Common myeloid progenitor, CD34-positive (primary cell): ENCODE measurements at regions not wholly inside any gene's neighbourhood (a gene's known extent, or its start where the extent isn't known, plus 50 kb on each side); places are given as distances from the start of the nearest gene placed in this dataset.

Experiments used
- CTCF ChIA-PET: fragments of 350-600 bp; sonication (Branson Sonifier 250); formaldehyde crosslinking; loops from one replicate; lab custom pipeline; 2021; ENCODE audit warnings: antibody characterized with exemption; lab: Charles Lee
- POLR2A ChIA-PET: fragments of 350-600 bp; sonication (Branson Sonifier 250); formaldehyde crosslinking; loops from one replicate; lab custom pipeline; 2021; ENCODE audit warnings: antibody characterized with exemption; lab: Charles Lee
- DNase-seq, 3 donors: peaks; one replicate each; pipeline versions ENCODE4 v3.0.0 to v3.0.0-alpha.2; 2013
- H3K27ac ChIP-seq, 2 experiments: 1 replicate in 1 of 2; 2 replicates in 1 of 2; pipeline ENCODE4 v1.7.0; 2013; ENCODE audit warnings: inconsistent platforms in 2 of 2, low read length in 2 of 2, mild to moderate bottlenecking in 2 of 2, low read depth in 1 of 2, moderate library complexity in 1 of 2; ENCODE audit not compliant: severe bottlenecking in 2 of 2, insufficient read depth in 1 of 2, poor library complexity in 1 of 2
- H3K27me3 ChIP-seq, 5 experiments: replicated peaks in 2 of 5; 1 replicate in 3 of 5; 2 replicates in 2 of 5; pipeline versions ENCODE4 v1.6.1 to v1.7.0; 2013; ENCODE audit warnings: low read length in 4 of 5, mild to moderate bottlenecking in 2 of 5, moderate library complexity in 2 of 5, inconsistent platforms in 1 of 5; ENCODE audit not compliant: insufficient read depth in 5 of 5, control insufficient read depth in 4 of 5
- H3K36me3 ChIP-seq, 4 experiments: 1 replicate in 2 of 4; 2 replicates in 2 of 4; pipeline versions ENCODE4 v1.6.1 to v1.7.0; 2013; ENCODE audit warnings: low read length in 3 of 4, control low read depth in 1 of 4, mild to moderate bottlenecking in 1 of 4; ENCODE audit not compliant: control insufficient read depth in 4 of 4, insufficient read depth in 4 of 4
- H3K4me1 ChIP-seq, 4 experiments: 1 replicate in 3 of 4; 2 replicates in 1 of 4; pipeline versions ENCODE4 v1.6.1 to v1.7.1; 2013; ENCODE audit warnings: low read length in 3 of 4, mild to moderate bottlenecking in 3 of 4, control low read depth in 1 of 4, inconsistent platforms in 1 of 4, moderate library complexity in 1 of 4; ENCODE audit not compliant: control insufficient read depth in 4 of 4, insufficient read depth in 4 of 4; ENCODE audit errors: control extremely low read depth in 1 of 4
- H3K4me3 ChIP-seq, 7 experiments: 1 replicate in 4 of 7; 2 replicates in 3 of 7; pipeline versions ENCODE4 v1.5.1 to v1.7.0; 2013; ENCODE audit warnings: mild to moderate bottlenecking in 7 of 7, low read length in 6 of 7, moderate library complexity in 6 of 7, inconsistent platforms in 2 of 7, low read depth in 2 of 7, control low read depth in 1 of 7; ENCODE audit not compliant: insufficient read depth in 4 of 7, control insufficient read depth in 1 of 7; ENCODE audit errors: extremely low read depth in 1 of 7
- H3K9me3 ChIP-seq, 5 experiments: 1 replicate in 4 of 5; 2 replicates in 1 of 5; pipeline versions ENCODE4 v1.6.1 to v1.7.1; 2013; ENCODE audit warnings: low read length in 4 of 5, mild to moderate bottlenecking in 2 of 5, inconsistent platforms in 1 of 5, low read depth in 1 of 5, moderate library complexity in 1 of 5; ENCODE audit not compliant: control insufficient read depth in 4 of 5, insufficient read depth in 2 of 5; ENCODE audit errors: control extremely low read depth in 1 of 5
- WGBS: methylation state at CpG from one replicate; pipeline ENCODE4 v1.1.5; 2013; ENCODE audit not compliant: insufficient coverage; 5-methylcytosine and 5-hydroxymethylcytosine counted together

DNA sequence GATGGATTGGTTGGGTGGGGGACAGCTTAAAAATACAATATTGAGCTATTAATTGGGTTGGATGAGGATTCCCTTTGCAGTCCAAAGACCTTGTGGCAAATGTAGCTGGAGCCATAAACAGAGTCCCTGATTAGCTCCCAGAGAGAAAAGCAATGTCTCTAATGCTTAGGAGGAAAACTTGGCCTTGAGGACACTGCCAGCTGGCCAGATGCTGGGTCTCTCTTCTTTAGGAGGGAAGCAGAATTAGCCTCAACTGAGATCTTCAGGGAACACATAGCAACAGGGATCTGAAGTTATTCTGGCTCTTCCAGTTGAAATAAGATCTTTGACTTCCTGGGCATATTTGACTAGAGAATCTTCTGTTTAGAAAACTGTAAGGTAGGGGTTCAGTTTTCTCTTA lies 121.7 kb upstream of the WWC1 start:
- DNase-seq: no peak
- no peaks in the 10 kb centered on the region for H3K9me3 ChIP-seq
- H3K27ac ChIP-seq: no peak overlapping the region
- no peaks in the 10 kb centered on the region for H3K36me3 ChIP-seq
- ChIA-PET POLR2A (no interaction called here), CTCF (no interaction called here)
- no peak overlapping the region for H3K4me3 ChIP-seq
- no peaks in the 10 kb centered on the region for H3K27me3 ChIP-seq
- peaks cover 5 to 35% (median 26%) of the 10 kb centered on the region in 4 experiments for H3K4me1 ChIP-seq

DNA sequence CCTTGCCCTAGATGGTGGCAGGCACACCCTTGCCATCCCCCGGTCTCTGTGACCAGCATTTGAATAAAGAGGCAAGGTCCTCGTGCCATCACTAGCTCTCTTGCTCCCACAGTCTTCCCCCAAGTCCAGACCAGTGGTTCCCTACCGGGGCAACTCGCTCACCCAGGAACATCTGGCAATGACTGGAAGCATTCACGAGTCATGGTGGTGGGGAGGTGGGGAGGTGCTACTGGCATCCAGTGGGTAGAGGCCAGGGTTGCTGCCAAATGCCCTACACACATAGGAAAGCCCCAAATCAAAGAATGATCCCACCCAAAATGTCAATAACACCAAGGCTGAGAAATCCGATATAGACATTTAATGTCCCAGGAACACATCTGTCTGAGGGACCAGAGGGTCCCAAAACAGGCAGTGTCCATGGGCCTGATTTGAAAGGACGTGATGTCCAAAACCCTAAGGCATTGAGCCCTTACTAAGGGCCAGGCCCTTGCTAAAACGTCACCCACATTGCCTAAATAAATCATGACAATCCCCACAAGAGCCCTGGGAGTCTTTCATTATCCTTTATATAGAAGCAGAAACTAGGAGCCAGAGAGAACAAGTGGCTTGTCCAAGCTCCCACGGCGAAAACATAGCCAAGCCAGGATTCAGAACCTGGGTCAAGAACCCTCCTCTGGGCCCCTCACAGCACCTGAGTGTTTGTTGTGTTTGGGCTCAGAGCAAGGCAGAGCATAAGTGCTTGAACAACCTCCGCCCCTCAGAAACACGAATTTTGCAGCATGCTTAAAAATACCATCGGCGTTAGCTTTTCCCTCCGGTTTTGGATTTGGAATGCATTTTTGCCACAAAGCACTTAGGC lies 119.3 kb upstream of the WWC1 start:
- Histone ChIP-seq H3K27me3 (no peaks in the 10 kb centered on the region), H3K9me3 (no peaks in the 10 kb centered on the region), H3K36me3 (no peaks in the 10 kb centered on the region), H3K4me3 (no peak overlapping the region), H3K27ac (no peak overlapping the region), H3K4me1 (peaks cover 0 to 18% (median 8%) of the 10 kb centered on the region in 4 experiments)
- DNase-seq: peak in 2 of 3 donors; percentile 29 to 41
- ChIA-PET CTCF (no interaction called here), POLR2A (no interaction called here)
- 94% methylated on average over 11 of the region's 15 CpGs for WGBS

DNA sequence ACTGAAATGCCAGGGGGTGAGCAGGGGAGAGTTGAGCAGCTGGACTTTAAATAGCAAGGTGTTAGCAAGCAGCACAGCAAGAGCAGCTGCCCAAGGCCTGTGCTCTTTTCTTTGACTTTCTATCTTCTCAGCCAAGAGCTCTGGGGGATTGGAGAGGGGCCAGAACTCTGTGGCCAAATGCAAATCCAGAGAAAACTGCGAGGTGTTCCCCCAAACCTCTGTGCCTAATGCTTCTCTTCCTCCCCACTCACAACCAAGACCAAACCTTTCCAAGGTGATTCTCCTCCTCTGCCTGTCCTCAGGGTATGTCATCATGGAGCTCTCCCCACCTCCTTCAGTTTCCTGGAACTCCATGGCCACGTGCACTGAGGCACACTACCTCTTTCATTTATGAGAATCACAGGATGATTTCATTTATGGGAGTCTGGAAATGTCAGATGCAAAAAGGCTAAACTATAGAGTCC lies 118.7 kb upstream of the WWC1 start:
- Histone ChIP-seq H3K27ac (no peak overlapping the region), H3K9me3 (no peaks in the 10 kb centered on the region), H3K4me1 (peaks cover 0 to 15% (median 4%) of the 10 kb centered on the region in 4 experiments), H3K27me3 (no peaks in the 10 kb centered on the region), H3K36me3 (no peaks in the 10 kb centered on the region), H3K4me3 (no peak overlapping the region)
- ChIA-PET CTCF (no interaction called here), POLR2A (no interaction called here)
- WGBS: 7% methylated on average over 1 of the region's 2 CpGs
- no peak for DNase-seq

DNA sequence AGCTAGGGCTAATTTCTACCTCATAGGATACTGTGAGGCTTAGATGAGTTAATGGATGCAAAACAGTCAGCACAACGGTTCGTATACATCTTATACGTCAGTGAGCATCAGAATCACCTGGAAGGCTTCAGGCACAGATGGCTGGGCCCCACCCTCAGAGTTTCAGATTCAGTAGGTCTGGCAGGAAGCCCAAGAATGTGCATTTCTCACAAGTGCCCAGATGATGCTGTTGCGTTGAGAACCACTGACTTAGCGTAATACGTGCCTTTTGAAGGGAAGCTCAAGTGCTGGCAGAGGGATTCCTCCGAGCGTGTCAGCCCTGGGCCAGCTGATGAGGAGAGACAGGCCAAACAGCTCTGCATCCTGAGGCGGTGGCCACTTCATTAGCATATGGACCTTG lies 117.1 kb upstream of the WWC1 start:
- Histone ChIP-seq H3K27me3 (no peaks in the 10 kb centered on the region), H3K4me1 (peaks cover 0 to 15% (median 4%) of the 10 kb centered on the region in 4 experiments), H3K36me3 (no peaks in the 10 kb centered on the region), H3K4me3 (no peak overlapping the region), H3K9me3 (no peaks in the 10 kb centered on the region), H3K27ac (no peak overlapping the region)
- POLR2A ChIA-PET: no interaction called here
- no peak for DNase-seq
- CTCF ChIA-PET: interaction anchor here (0.5 kb wide), 1 partner anchor 1750 kb away, joined by 3 read pairs; no protein-coding TSS in a partner anchor
- WGBS: 99% methylated on average over 9 of the region's 9 CpGs

DNA sequence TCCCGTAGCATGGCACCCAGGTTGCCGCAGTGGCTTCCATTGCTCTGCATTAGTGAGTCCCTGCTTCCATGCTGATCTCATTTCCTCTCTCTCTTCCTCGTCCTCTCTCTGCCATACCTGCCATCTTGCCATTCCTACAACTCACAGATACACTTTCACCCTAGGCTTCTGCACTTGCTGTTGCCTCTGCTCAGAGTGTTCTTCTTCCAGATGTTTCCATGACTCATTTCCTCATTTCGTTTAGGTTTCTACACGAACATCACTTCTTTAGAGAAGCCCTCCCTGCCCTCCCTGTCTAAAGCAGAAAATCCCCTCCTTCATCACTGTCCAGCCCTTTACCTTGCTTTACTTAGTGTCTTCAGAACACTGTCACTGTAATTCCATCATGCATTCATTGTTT lies 115.2 kb upstream of the WWC1 start:
- Histone ChIP-seq H3K27ac (no peak overlapping the region), H3K36me3 (no peaks in the 10 kb centered on the region), H3K4me3 (no peak overlapping the region), H3K4me1 (peaks cover 0 to 15% (median 4%) of the 10 kb centered on the region in 4 experiments), H3K9me3 (no peaks in the 10 kb centered on the region), H3K27me3 (no peaks in the 10 kb centered on the region)
- ChIA-PET POLR2A (no interaction called here), CTCF (no interaction called here)
- WGBS: 53% methylated on average over 5 of the region's 5 CpGs
- peak; percentile 9 to 82 (median 72) for DNase-seq

DNA sequence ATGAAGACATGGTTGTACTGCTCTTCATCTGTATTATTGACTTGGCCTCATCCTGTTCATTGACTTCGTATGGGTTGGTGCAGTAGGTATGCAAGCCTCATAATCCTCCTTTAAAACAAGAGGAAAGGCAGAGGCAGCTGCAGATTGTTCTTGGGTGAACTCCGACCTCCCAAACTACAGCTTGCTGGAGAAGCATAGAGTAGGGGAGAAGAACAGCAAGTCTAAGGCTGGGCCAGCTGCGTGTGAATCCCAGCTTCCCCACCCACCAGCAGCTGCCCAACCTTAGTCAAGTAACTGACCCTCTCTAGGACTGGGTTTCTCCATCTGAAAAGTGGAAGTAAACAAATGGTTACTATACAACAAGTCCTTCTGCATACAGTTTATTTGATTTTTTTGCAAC lies 114.5 kb upstream of the WWC1 start:
- Histone ChIP-seq H3K4me1 (peaks cover 0 to 10% (median 4%) of the 10 kb centered on the region in 4 experiments), H3K36me3 (no peaks in the 10 kb centered on the region), H3K4me3 (no peak overlapping the region), H3K9me3 (no peaks in the 10 kb centered on the region), H3K27me3 (no peaks in the 10 kb centered on the region), H3K27ac (no peak overlapping the region)
- WGBS: 100% methylated on average over 2 of the region's 3 CpGs
- DNase-seq: peak in 2 of 3 donors; percentile 20 to 32
- ChIA-PET CTCF (interaction anchor here (0.6 kb wide), 1 partner anchor 148 kb away, joined by 3 read pairs; no protein-coding TSS in a partner anchor), POLR2A (no interaction called here)

DNA sequence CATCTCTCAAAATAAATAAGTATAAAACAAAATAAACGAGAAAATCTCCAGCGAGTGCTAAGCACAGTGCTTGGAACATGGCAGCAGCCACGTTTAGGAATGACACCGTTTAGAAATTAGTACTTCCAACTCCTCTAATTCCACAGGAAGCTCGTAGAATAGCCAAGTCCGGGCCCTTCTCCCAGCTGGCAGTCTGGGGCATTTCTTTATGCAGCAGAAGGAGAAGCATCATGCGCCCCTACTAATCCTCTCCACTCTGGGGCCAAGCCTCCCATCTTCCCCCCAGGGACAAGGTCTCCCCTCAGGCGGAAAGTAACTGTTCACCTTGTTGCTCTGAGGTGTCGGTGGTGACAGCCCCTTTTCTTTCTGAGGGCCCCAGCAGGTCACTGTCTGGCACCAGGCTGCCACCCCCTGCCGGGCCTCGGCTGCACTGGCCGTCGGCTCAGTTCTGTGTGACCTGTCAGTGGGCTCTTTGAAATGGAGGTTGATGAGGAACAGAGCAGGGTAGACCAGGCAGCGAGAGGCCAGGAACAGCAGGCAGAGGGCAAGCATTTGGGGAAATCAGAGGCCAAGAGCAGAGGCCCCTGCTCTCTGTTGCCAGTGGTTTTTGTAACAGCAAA lies 113.5 kb upstream of the WWC1 start:
- WGBS: 96% methylated on average over 13 of the region's 14 CpGs
- Histone ChIP-seq H3K4me1 (peaks cover 0 to 7% (median 3%) of the 10 kb centered on the region in 4 experiments), H3K27ac (no peak overlapping the region), H3K9me3 (no peaks in the 10 kb centered on the region), H3K4me3 (no peak overlapping the region), H3K36me3 (no peaks in the 10 kb centered on the region), H3K27me3 (no peaks in the 10 kb centered on the region)
- DNase-seq: no peak
- ChIA-PET CTCF (interaction anchor here (0.6 kb wide), 1 partner anchor 149 kb away, joined by 3 read pairs; no protein-coding TSS in a partner anchor), POLR2A (no interaction called here)
